SIG-M5 (cell line): ENCODE measurements at regions not wholly inside any gene's neighbourhood (a gene's known extent, or its start where the extent isn't known, plus 50 kb on each side); places are given as distances from the start of the nearest gene placed in this dataset.
A peak's percentile ranks its signal among the peaks of the same experiment; 100 is the strongest.
"Not testable (repeated sequence)": the region's sequence is repeated elsewhere in the genome, so short reads cannot be mapped to it uniquely, and the experiment has no call there.

Source experiments
- DNase-seq: peaks from one replicate; lab custom pipeline; 2025; lab: John Stamatoyannopoulos, UW

- DNase-seq = no peak
Observed at GRCh38 chr10:117457932-117458331, 82.7 kb upstream of the PDZD8 start.

DNA sequence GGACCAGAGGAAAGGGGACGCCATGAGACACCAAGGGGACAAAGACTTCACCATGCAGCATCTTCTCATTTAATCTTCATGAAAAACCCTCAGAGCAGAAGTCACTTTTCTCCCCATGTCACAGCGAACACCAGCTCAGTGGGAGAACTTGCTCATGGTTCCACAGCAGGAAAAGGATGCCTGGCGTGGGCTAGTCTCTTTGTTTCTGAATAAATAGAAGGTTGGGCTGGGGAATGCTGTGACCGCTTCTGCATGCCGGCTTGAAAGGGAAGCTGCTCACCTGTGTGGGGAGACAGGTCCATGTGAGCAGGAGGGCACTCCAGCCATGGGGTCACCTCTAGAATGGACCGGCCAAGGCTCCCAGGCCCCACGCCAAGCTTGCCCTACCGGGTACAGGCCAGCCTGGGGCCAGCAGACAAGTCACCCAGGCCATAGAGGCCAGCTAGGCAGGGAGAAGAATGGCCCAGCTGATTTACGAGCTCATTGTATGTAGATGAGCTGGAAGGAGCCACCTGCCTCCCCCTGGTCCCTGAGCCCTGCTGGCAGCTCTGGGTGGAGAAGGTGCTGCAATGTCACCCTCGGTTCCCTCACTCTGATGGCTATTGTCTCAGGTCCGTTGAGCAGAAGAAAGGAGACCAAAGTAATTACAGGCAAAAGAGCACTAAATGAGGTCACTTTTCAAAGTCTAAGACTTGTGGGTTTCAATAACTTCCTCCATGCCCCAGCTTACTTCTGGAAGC is 82.0 kb upstream of the PDZD8 start:
- no peak for DNase-seq

DNA sequence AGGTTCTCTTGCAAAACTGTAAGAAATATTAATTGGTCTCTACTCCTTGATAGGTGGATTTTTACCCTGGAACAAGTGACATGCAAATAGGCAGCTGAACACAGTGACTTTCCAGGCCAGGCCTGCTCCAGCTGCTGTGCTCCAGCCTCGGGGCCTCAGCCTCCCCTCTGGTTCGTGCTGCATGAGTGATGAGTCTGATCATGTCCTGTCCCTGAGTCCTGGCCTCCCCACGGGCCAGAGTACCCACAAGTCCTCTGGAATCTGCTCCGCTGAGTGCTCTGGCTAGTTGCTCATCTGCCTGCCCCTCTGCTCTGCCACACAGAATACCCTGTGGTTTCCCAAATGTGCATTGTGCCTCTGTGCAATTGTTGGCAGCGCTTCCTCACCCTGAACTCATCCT is 80.1 kb upstream of the PDZD8 start:
- no peak for DNase-seq

DNA sequence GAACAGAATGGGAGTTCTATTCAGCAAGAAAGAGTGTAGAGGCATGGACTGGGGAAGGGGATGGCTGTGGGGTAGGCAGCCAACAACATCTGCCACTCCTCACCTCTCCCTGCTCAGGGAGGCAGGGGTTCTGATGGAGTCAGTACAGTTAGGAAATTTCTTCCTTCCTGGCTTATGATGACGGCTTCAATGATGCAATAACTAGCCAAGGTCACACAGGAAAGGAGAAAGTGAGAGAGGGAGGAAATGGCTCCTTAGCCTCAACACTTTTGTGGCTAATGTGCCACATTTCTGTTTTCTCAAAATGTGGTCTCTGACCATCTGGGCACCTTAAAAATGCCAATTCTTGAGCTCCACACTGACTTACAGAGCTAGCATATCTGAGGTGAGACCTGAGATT is 79.3 kb upstream of the PDZD8 start:
- no peak for DNase-seq

- DNase-seq = not testable (repeated sequence)
Observed at GRCh38 chr10:117453484-117453883, 78.2 kb upstream of the PDZD8 start.

DNA sequence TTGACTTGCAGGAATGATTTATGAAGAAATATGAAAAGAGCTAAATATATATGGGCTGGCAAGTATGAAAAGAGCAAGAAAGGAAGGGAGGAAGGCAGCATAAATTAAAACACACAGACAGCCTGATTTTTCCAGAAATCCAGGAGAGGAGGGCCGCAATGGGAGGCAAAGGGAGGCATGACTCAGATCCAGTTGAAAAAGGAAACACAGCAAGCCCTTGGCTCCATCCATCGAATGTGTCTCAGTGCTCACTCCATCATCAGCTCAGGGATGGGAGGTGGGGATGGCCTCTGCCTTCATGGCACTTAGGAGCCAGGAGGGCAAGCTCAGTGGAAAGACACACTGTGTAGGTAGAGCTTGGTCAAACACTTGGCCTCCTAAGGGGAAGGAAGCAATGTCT is 75.7 kb upstream of the PDZD8 start:
- DNase-seq = no peak

DNA sequence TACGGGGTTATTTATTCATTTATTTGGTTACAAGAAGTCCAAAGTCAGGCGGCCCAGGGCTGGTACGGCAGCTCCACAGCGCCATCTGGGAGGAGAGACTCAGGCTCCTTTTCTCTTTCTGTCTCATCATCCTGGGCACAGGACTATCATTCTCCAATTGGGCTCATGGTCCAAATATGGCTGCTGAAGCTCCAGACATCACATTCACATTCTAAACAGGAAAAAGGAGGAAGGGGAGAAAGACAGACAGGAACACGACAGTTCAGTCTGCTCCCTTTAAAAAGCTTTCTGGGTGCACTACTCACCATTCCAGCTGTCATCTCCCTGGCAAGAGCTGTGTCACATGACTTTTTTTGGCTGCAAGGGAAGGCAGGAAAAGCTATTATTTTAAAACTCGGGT is 74.4 kb upstream of the PDZD8 start:
- DNase-seq = no peak

DNA sequence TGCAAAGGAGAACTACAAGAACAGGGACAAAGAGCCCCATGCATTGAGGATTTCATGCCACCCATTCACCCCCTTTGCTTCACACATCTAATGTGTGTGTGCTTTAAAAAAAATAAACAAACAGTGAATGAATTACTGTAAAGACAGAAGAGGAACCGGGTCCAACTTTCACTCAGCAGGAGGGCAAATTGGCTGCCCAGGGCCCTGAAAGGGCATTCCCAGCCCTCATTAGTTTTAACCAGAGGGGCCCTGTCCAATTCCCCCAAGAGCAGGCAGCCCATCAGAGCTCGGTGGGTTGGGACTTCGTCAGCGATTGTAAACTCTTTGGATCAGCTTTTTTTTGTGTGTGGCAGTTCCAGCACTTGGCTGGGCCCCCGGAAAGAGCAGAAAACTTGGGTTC is 73.6 kb upstream of the PDZD8 start:
- DNase-seq = no peak

GRCh38 chr10:117445992-117446391 is 70.8 kb upstream of the PDZD8 start:
- DNase-seq = no peak

DNA sequence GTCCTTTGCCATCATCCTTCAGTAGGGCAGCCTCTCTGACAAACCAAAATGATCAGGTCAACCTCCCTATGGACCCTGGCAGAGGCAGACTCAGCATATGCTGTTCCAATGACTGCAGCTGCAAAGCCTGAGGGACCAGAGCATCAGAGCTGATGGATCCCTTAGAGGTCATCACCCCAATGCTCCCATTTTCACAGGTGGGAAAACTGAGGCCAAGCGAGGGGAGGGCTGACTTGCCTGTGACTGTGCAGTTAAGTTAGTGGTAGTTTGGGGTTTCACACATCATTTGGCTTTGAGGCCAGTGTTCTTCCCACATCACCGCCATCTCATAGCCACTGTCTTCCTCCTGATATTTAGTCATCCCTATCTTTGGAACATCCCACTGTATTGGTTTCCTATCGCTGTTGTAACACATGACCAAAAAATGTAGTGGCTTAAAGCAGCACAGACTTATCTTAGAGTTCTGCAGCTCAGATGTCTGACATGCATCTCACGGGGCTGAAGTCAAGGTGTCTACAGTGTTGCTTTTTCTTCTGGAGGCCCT is 69.3 kb upstream of the PDZD8 start:
- no peak for DNase-seq

DNA sequence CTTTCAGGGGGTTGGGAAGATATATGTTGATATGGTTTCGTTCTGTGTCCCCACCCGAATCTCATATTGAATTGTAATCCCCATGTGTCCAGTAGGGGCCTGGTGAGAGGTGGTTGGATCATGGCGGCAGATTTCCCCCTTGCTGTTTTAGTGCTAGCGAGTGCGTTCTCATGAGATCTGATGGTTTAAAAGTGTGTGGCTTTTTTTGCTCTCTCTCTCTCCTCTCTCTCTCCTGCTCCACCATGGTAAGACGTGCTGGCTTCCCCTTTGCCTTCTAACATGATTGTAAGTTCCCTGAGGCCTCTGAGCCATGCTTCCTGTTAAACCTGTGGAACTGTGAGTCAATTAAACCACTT is 68.4 kb upstream of the PDZD8 start:
- no peak for DNase-seq

GRCh38 chr10:117442944-117443685 is 67.9 kb upstream of the PDZD8 start:
- no peak for DNase-seq

DNA sequence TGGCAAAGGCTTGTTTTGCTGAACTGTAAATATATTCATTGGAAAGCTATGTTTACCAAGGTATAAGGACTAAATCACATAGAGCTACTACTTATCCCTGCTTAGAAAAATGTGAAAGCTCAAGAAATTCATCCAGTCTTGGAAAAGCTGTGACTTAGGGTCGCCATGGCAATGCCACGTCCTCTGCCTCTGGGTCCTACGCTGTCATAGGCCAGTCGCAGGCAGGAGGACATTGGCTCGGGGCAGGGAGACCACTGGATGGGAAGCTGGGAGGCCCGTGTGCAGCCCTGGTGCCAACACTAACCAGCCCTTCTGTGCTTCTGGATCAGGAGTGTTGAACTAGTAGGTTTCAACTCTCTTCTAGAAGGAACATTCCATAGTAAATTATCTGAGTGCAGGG is 67.3 kb upstream of the PDZD8 start:
- DNase-seq = no peak

DNA sequence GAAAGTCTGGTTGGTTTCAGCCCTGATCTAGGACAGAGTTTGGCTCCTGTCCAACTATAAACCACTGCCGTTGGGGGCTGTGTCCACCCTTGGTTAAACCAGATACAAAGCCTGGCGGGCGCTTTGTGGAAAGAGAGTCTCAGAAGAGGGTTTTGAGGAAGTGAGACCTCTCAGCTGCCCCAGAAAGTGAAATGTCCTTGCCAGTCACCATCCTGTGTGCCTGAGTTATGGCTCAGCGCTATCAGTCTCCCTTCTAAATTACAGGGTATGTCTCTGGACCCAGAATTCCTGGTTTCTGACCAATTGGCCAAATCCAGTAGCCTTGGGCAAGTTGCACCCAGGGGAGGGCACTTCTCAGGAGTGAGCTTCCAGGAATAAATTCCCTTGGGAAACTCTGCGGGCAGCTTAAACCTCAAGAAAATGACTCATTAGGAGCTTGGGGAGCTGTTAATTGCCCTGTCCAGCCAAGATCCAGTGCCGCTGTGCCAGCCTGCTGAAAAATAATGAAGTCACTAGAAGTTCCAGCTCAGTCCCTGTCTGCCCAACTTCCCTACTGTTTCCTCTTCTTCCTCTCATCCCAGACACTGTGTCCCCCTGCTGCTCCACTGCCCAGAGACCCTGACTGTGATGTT is 66.7 kb upstream of the PDZD8 start:
- DNase-seq = peak; percentile 3

DNA sequence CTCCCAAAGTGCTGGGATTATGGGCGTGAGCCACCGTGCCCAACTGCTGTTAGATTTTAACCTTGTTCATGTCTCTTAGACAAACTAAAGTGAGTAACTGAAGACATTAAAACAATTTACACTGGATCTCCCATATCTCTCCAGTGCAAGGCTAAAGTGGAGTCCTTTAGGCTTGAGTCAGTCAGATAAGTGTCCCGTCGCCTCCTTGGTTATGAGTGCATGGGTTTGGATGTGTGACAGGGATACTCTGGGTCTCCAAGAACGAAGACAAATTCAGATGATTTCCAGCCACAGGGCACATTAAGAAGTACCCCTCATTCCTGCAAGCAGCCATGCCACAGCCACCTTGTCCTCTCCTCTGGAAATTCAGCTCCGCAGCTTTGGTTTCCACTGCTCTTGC is 66.1 kb upstream of the PDZD8 start:
- DNase-seq = no peak

DNA sequence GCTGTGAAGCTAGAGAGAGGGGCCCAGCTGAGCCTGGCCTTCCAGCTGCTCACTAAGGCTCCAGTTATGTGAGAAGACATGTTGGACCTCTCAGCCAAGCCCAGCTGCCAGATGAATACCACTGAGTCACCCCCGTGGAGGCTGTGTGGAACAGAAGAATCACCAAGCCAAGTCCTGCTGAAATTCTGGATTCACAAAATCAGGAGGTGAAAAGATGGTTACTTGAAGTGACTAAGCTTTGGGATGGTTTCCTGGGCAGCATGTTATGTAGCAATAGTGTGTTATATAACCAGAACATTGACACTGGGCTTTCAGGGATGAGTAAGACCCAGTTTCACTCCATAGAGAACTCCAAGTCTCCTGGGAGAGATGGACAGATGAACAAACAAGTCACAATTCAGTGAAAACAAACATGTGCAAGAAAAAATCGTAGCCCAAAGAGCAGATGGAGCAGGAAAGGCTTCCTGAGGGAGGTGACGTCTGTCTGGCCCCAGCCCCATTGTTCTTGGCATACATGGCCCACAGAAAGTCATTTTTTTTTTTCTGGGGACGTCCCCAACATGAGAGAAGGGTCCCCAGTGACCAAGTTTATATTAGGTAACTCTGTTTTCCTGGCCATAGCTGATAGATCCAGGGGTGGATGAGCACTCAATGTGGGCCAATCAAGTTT is 64.1 kb upstream of the PDZD8 start:
- no peak for DNase-seq

GRCh38 chr10:117432866-117433265 is 57.6 kb upstream of the PDZD8 start:
- no peak for DNase-seq

GRCh38 chr10:117431160-117431559 is 55.9 kb upstream of the PDZD8 start:
- no peak for DNase-seq

DNA sequence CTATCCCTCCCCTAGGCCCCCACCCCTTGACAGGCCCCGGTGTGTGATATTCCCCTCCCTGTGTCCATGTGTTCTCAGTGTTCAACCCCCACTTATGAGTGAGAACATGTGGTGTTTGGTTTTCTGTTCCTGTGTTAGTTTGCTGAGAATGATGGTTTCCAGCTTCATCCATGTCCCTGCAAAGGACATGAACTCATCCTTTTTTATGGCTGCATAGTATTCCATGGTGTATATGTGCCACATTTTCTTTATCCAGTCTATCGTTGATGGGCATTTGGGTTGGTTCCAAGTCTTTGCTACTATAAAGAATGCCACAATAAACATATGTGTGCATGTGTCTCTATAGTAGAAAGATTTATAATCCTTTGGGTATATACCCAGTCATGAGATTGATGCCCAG is 55.3 kb upstream of the PDZD8 start:
- DNase-seq = not testable (repeated sequence)

GRCh38 chr10:117429643-117430265 is 54.5 kb upstream of the PDZD8 start:
- DNase-seq = no peak

GRCh38 chr10:117427356-117427755 is 52.1 kb upstream of the PDZD8 start:
- DNase-seq = no peak

DNA sequence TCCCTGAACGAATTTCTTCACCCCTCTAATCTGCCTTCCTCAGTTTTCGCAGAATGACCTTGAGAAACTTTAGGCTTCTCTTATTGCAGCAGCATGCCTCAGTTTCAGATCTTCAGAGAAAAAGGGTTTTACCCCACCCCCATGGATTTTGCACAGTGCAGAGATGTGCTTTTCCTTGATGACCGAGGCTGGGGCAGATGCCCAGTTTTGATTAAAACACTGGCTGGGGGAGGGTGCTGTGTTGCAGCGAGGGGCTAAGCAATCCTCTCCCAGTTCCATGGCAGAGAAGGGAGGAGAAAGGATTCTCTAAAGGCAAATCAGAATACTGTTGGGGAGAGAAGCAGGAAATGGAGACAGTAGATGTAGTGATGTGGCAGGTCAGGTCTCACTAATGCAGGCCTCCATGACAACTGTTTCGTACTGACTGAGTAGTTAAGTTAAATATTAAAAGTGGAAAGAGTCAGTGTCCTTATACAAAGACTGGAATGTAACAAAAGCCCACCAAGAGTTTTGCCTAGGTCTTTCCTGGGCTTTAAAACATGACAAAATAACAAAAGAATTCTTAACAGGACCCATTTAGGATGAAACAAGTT is 50.8 kb upstream of the PDZD8 start:
- no peak for DNase-seq
